Panc1 (cell line): ENCODE measurements at regions not wholly inside any gene's neighbourhood (a gene's known extent, or its start where the extent isn't known, plus 50 kb on each side); places are given as distances from the start of the nearest gene placed in this dataset.

Source experiments
- CTCF ChIP-seq: fragments of 450-650 bp; IDR thresholded peaks from 2 replicates; pipeline ENCODE4 v1.5.1; 2017; ENCODE audit warnings: mild to moderate bottlenecking
- POLR2AphosphoS5 ChIP-seq: IDR thresholded peaks from 2 replicates; pipeline ENCODE4 v1.6.1; 2012; ENCODE audit warnings: mild to moderate bottlenecking, low read depth, low read length, moderate library complexity
- TCF7L2 ChIP-seq: IDR thresholded peaks from 2 replicates; pipeline ENCODE4 v1.6.1; 2011; ENCODE audit warnings: mild to moderate bottlenecking, low read depth, low read length, inconsistent platforms

DNA sequence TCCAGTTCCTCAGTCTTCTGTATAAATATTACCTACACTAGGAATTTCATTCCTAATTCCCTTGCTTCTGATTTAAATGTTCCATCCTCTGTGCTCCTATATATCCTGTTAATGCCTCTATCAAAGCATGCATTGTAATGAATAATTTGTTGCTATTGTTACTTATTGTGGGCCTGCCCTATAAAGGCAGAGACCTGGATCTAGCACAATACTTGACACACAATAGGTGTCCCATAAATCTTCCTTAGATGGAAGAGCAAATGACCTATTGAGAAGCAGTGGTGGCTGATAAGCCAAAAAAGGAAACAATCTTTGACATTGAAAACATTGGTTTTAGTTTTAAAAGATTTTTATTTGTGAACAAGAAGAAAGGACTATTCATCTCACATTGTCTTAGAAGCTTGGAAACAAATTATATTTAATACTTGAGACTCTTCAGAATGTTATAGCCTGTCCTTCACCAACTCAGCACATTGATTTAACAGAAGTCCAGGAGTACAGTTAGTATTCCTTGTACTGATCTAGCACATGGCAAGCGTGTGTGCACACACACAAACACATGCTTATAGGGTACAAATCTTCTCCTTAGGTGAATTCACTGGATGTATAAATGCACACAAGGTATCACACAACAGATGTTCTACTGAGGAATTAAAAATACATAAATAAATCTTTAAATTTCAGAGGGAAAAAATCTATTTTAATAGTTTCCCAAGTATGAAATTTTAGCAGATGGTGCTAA, 135.9 kb downstream of the DUSP6 start:
- TF ChIP-seq CTCF (no peak), POLR2AphosphoS5 (no peak), TCF7L2 (no peak)
